Islet precursor cell (in vitro differentiated cells): ENCODE measurements at regions not wholly inside any gene's neighbourhood (a gene's known extent, or its start where the extent isn't known, plus 50 kb on each side); places are given as distances from the start of the nearest gene placed in this dataset.

Source experiments
- DNase-seq: peaks from one replicate; pipeline ENCODE4 v3.0.0-alpha.2; 2018

DNA sequence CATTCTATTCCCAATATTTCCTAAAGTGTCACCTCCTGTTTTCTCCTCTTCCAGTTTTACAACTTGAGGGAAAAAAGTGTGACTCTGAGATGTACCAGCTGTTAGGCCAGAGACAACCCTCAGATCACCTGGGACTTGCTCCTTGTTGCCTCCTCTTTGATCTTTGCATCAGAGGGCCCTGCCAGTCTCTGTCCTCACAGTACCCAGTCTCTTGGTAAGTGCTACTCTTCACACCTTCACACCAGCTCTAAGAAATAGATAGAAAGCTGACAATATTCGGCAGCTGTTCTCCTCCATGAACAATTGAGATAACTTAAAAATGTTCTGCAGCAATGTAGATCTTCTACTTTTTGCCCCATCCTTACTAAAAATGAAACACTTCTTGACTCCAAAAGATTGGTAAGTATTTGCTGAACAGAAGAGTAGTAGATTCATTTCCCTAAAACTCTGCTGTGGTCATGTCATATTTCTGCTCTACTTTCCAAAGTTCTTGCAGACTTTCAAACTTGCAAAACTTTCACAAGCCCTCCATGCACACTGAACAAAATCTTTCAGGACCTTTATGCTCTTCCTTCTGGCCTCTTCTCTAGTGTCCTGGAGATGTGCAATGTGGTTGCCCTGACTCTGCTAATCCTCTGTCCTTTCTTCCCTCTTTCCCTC lies 188.6 kb downstream of the SNX18 start:
- DNase-seq: no peak

DNA sequence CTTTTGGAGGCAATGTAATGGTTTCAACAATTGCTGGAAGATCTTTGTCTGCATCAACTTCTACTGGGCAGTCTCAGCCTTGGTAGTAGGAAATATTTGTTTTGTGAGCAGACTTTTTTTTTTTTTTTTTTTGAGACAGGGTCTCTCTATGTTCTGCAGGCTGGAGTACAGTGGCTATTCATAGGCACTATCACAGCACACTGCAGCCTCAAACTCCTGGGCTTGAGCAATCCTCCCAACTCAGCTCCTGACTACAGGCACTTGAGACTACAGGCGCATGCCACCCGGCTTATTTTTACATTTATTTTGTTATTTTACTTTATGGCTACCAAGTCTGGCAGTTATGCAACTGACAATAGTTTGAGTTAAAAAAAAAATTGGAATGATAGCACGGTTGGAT lies 187.3 kb downstream of the SNX18 start:
- DNase-seq: no peak

DNA sequence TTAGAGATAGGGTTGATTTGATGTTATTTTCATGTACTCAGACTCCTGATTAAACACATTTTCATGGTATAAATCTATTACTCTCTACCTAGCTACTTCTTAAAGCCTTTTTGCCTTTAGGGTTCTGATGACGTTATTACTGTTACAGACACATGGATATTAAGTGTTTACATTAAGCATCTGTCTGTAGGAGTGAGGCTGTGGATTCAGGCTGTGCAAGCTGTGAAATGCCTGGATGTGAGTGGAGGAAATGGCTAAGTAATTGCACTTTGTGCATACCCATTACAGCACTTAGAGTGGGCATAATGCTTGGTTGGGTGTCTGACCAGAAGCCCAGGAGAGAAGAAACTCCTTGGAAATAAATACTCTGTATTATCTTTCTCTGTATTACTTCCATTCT lies 186.8 kb downstream of the SNX18 start:
- no peak for DNase-seq

DNA sequence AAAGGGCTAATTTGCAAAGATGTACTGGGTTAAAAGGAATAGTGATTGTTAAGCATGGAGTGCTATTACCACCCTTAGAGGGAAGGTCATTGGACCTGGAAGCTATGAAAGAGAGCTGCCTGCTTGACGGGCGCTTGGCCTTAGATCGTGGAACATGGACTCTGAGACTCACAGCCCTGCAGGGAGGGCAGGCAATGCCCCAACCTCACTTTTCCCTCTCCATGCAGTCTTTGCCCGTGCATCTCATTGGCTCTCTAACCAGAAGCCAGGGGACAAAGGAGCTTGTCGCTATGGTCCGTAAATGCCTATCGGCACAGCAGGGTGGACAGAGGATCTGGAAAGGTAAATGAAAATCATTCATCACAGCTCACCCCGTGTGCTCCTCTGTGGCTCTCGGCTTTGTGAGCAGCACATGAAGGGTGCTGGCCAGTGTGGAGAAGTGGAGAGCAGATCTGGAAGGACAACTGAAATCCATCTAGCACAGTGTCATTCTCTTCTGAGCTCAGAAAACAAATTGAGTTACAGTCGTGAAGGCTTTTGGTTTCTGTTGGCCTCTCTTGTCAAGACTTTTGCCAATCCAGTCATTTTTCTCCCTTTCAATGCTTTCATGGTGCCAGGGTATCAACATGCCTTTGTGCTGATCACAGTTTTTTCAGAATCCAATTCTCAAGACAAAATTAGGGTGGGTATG lies 186.2 kb downstream of the SNX18 start:
- DNase-seq: no peak

DNA sequence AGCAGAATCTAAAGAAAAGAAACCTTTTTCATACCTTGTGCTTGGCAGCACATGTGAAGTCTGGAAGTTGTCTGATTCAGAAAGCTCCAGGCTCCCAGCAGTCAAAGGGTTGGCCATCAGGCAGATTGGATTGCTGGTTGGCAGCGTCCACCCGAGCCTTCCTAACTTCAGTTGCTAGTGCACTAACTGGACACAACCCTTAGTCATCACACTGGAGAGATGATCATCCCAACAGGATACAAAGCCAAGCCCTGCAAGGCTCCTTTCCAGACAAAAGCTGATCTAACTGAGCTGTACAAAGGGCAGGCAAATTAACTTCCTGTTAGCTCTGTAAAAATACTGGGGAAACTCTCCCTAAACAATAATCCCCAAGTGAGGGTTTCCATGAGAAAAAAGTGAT lies 185.6 kb downstream of the SNX18 start:
- DNase-seq: no peak

DNA sequence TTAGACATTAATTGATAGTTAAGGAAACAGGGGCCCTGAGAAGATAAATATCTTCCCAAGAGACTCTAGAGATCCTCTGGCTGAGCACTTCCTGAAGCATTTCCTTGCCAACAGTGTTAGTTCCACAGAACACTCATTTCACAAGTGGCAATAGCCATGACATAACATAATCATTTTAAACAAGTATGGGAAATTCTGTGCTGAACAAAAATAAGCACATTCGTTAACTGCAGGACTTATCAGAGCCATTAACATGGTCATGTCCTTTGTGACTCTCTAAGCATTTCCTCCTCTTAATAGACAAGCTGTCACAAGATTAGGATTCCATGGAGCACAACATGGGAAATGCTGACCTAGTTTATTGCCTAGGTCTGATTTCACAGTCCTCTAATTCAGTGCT lies 184.9 kb downstream of the SNX18 start:
- no peak for DNase-seq

DNA sequence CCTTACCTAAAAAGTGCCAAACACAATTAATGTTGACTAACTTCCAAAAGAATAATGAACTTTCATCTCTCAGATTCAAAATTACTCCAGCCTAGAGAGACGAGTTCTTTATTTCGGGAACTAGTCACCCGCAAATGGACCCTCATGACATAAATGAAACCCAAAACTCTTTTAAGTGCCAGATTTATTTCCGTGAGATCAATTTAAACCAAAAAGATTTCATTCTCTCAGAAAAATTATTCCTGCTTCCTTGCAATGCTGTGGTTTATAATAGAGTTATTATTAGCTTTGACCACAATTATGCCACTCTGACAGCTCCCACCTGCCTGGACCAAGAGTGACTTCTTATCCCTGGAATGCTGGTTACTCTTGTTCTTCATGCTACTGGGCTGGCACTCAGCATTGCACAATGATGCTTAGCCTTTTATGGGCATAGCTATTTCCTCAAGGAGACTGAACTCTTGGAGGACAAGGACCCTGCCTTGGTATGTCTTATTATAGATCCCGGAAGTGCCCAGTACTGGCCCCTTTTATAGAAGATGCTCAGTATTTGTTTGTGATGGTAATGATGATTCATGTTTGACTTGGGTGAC lies 183.5 kb downstream of the SNX18 start:
- DNase-seq: peak; percentile 77

DNA sequence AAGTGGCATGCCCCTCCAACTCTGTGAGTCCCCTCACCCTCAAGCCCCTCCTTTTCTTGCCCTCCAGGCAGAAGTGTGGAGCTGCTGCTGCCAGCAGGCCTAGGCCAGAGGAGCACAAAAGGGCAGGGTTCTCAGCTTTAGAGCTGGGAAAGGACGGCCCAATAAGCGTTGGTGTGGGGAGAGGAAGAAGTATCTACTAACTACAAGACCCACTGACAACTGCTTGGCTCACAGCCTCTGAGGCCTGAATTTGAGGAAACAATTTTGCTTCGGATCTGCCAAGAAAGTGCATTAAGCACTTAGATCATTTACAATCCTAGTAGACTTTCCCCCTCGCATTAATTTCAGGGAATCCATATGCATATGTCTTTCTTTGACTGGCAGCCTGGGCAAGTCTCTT lies 179.4 kb downstream of the SNX18 start:
- no peak for DNase-seq

DNA sequence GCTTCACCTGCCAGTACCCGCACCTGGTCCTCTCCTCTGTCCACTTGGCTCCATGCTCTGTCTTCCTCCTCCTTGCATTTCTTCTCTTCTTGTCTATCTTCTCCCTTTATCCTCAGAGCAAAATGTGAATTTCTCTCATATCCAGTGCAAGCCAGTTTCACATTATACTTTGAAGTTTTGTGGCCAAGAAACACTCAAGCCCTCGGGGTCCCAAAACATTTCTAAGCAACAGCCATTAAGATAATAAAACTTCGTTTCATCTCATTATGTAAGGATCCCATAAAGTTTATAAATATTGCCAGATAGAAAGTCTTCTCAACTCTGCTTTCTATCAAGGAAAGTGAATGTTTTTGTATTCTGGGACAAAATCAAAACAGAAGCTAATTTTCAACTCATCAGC lies 178.8 kb downstream of the SNX18 start:
- no peak for DNase-seq

DNA sequence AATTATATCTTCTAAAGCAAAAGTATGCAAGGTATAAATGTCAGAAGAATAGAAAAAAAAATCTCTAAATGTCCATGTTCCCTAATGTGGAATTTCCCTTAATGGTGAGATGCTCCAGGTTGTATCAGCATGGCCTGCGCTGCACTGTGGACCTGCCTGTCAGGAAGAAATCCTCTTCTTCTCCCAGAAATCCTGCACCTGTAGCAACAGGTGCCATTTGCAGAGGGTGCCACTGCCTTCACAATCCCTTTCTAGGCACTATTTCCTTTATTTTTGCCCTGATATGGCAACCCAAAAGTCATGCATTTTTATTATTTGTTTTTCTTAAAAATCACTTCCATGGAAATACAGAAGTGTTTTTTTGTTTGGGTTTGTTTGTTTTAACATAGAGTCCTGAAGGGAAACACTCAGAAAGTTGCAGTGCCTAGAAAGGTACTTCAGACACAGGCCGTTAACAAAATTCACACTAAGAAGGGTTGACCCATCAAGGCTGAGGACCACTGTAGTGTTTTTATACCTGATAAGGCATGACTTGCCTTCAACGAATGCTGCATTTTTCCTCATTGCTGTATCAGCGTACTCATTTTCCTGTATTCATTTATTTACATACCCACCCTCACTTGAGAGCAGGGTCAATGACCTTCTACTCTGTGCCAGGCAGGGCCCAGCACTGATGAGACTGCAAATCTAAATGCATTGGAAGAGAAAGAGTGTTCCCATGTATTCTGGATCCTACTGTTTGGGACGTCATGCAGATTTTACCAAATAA lies 177.8 kb downstream of the SNX18 start:
- DNase-seq: no peak

DNA sequence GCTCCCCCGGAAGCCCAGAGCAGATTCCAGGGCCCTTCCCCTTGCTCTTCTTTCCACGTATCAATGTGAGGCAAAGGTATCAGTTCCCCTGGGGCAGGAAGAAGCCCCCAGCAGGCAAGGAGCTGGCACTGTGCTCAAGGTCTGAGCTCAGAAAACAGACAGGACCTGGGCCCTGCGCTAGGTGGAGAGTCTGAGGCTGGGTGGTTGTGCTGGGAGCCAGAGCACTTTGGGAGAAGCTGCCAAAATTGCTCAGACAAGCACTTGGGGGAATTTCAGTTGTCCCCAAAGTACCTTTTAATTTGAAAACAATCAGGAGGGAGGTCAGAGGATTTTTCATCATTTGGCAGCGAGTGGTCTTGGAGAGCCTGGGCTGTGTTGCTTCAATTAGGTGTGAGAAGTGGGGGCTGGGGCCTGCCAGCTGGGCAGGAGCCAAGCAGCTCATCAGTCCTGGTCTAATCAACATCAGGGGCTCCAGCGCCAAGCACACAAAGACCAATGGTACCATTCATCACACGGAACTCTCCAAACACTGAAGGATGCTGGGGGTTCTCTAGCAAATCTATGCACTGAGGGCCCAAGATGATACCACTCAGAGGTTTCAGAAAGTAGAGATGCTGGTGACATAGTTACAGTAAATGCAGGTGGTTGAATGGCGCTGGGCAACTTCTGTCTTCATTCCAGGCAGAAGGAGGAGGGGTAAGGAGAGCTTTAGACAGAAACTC lies 176.5 kb downstream of the SNX18 start:
- no peak for DNase-seq

DNA sequence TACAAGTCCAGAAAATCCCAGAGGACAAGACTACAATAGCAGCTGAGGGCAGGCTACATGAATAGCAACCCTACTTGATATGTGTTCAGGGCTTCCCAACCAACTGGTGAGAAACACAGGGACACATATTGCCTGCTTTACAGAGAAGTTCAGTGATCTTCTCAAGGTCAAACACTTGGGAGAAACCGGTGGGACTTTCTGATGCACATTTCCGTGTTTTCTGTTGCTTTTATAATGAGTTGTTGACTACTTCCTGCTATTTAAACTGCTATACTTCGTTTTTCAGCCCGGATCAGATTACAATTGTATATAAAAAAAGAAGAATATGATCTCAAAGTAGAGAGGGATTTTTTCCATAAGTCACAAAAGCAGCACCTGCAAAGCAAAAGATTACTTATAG lies 175.1 kb downstream of the SNX18 start:
- no peak for DNase-seq

DNA sequence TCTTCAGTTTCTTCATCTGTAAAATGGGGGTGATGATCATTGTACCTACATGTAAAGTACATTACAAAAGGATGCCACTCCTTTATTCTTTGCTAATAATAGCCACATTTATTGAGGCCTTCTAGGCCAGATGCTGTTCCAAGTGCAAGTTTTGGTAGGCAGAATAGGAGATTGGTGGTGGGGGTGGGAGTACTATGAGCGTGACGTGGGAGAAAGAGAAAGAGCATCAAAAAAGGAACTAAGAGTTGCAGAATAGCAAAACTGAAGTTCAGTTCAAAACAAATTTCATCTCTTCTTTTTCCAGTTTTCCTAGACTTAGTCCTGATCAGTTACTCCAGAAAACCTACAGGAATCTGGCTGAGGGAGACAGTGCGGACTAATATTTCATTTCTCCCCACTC lies 174.1 kb downstream of the SNX18 start:
- no peak for DNase-seq

DNA sequence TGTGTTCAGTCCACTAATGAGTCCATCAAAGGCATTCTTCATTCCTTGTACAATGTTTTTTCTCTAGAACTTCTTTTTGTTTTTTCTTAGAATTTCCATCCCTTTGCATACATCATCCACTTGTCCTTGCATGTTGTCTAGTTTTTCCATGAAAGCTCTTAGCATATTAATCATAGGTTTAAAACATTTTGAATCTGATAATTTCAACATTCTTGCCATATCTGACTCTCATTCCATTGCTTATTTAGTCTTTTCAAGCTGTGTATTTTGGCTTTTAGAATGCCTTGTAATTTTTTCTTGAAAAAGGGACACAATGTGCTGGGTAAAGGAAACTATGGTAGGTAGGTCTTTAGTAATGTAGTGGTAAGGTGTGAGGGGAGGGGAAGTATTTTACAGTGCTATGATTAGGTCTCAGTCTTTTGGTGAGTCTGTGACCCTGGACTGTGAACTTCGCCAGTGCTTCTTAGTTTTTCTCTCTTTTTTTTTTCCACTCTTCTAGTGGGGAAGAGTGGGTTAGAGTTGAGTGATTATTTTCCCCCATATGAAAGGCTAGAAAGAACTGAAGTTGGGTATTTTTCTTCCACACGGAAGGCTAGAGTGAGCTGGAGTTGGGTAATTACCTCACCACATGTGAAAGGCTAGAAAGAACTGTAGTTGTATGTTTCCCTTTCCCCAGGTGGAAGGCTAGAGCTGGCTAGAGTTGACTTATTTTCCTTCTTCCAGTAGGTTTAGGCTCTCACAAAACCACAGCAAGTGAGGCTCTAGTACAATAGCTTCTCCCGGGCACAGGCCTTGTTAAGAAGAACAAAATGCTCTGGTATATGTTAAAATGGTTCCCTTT lies 172.1 kb downstream of the SNX18 start:
- no peak for DNase-seq

DNA sequence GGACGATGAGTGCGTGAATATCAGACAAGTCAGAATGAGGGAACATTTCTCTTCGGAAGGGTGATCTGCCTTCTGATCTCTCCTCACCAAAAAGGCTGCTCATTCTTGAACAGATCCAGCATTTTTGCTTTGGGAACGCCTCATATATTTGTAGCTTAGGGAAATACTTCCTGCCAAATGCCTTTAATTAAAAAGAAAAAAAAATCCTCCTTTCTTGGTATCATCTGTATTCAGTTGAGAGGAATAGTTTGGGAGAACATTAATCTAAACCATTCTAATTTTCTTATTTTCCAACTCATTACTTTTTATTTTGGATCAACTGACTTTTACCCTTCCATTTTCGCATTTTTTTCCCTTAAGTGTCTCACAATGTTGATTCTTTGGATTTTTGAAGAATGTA lies 163.4 kb downstream of the SNX18 start:
- DNase-seq: no peak

DNA sequence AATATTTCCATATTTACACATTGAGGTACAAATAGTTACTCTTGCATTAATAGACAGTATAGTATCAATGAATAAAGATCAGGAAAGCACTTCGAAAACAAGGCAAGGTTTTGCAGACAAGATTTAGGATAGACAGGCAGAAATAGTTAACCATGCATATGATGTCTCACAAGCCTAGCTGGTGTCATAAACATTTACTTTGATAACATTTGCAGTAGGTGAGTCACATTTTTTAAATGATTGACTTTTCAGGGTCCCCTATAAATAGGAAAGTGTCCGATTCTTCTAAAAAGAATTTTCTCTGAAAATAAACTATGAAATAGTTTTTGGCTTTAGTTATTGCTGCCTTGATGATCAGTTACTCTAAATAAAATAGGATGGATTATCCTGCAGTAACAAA lies 162.1 kb downstream of the SNX18 start:
- no peak for DNase-seq

DNA sequence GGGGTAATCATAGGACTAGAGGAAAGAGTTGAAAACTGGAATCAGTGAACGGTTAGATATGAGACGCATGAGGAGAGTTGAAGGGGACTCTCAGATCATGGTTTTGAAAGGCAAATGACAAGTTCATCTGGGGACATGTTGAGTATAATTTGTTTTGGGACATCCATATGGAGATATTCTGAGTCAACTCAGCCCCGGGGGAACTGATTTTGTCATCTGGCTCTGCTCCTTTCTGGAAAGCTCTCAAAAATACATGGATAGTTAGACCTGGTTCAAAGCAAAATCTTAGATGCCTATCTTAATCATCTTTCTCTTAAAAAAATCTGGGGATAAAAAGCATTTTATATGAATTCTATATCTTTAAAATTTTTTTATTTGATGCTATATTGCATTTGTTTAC lies 161.2 kb downstream of the SNX18 start:
- no peak for DNase-seq

DNA sequence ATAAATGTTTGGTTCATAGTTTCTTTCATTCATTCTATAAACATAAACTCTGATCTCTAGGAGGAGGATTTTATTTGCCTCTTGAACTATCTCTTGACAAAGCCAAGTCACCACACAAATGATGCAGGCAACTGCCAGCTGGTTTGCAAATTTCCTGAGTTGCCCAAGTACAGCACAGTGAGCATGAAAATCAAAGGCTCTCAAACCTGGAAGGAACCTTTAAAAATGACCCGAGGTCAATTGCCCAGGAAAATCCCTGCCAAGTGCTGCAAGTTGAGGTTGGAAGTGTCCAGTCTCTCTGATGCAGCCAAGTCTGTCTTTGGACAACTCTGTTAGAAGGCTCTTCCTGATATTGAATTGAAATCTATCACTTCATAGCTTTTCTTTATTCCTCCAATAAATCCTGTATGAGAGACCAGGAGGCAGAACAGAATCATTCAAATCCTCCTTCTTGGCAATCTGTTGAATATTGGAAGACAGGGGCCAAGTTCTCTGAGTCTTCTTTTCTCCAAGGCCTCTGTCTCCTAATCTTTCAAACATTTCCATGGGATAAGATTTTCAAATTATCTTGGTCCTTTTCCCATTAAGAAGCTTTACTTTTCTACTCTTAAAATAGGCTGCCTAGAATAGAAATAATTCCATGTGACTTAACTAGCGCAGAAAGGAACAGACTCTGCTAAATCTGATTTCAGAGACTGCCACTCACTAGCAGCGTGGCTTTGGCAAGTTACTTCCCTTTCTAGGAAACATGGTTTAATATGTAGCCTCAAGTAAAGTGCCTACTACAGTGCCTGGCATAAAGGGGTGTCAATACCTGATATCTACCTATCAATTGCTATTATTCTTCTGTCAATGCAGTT lies 159.2 kb downstream of the SNX18 start:
- DNase-seq: no peak

DNA sequence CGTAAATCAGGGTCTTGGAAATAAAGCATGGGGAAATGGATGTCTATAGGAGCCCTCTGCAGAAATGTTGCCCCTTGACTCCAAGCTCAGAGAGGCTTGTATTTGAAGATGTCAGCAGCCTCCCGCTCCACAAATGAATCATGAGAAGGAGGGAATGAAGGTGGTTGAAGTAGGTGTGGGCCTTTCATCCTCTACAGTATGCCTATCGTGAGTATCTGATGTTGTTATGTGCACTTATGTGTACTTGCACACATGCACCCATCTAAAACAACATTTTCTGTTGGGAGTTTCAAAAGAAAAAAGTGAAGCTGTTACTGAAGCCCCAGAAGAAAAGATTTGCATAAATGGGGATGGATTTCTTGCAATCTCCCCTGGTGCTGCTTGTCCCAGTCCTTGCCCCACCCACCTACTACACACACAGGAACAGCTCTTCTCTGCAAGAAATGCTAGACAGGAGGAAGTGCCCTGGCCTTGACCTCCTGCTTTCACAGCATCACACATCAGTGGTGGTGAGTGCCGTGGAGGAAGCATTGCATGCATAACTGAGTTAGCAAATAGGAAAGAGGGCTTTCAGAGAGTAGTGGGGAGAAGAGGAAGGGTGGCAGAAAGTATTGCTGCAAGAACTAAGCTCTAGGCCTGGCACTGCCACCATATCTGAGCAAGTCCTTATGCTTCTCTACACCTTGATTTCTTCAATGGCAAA lies 156.1 kb downstream of the SNX18 start:
- no peak for DNase-seq

DNA sequence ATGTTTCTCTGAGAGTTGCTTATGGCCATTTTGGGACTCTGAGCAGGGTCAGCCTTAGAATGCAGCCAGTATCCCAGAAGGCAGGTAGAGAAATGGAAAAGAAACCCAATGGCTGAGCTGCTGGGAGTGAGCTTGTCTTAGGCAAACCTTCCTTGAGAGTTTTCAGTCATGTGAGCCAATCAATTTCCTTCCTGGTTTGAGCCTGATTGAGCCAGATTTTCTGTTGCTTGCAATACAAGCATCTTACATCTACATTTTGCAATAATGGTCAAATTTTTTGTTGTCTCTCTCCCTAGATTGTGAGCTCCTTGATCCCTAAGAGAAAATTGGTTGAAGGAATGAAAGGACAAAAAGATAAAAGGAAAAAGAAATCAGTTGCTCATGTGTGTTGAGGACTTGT lies 155.3 kb downstream of the SNX18 start:
- no peak for DNase-seq

DNA sequence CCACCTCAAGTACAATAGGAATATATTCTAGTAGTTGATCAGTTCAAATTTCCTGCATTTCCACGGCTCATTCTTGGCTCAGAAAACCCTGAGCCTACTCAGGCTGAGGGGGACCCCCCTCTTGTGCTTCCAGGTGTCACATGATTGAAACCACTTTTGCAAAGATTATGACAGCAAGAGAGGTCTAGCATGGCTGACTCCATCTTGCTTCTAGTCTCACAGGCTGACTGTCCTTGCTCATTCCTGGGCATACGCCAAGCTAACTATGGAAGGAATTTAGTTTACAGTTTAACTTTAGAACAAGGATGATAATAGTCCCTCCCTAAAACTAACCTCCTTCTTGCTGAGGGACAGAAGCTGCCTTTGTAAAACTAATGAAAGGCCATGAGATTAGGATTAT lies 154.1 kb downstream of the SNX18 start:
- no peak for DNase-seq
